Mucosa of gallbladder (tissue), 1 donor: ENCODE measurements at regions not wholly inside any gene's neighbourhood (a gene's known extent, or its start where the extent isn't known, plus 50 kb on each side); places are given as distances from the start of the nearest gene placed in this dataset.
A peak's percentile ranks its signal among the peaks of the same experiment; 100 is the strongest.
"Not testable (repeated sequence)": the region's sequence is repeated elsewhere in the genome, so short reads cannot be mapped to it uniquely, and the experiment has no call there.

ENCODE experiments used
- DNase-seq: peaks from one replicate; pipeline ENCODE4 v3.0.0-alpha.2; 2020; ENCODE audit warnings: low spot score
- donor health status: DM: no; HTN: no; CAD: no.

GRCh38 chr4:94014484-94015136 is 186.1 kb downstream of the ATOH1 start:
- DNase-seq: no peak

GRCh38 chr4:94015956-94016355 is 187.4 kb downstream of the ATOH1 start:
- DNase-seq: no peak

DNA sequence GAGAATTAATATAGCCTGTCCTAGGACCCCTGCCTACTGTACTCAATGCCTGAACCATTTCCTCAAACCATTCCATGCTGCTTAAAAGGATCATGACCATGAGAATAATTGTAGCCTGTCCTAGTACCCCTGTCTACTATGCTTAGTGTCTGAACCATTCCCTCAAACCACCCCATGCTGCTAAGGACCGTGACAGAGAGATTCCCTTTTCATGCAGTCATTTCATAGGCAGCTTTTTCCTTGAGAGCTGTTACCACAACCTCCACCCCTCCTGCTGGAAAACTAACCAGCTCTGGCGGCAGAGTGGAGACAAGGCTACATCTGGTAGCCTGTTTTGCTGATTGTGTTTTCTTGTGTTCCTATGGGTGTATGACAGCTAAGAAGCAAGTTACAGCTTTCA is 174.9 kb upstream of the SMARCAD1 start:
- no peak for DNase-seq

GRCh38 chr4:94036964-94037363 is 170.7 kb upstream of the SMARCAD1 start:
- DNase-seq: no peak

- DNase-seq: no peak
Measured at GRCh38 chr4:94038195-94038594, 169.5 kb upstream of the SMARCAD1 start.

DNA sequence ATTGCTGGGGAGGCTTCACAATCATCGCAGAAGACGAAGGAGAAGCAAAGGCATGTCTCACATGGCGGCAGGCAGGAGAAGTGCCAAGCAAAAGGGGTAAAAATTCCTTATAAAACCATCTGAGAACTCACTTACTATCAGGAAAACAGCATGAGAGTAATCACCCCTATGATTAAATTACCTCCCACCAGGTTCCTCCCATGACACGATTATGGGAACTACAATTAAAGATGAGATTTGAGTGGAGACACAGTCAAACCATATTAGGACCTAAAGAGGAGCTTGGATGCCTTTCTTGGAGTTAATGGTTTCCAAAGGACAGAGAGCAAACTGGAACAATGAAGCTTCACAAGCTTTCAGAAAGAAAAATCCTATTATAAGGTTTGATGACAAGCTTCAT is 168.4 kb upstream of the SMARCAD1 start:
- DNase-seq: no peak

GRCh38 chr4:94044471-94044870 is 163.2 kb upstream of the SMARCAD1 start:
- DNase-seq: not testable (repeated sequence)

GRCh38 chr4:94063084-94063483 is 144.6 kb upstream of the SMARCAD1 start:
- DNase-seq: no peak

DNA sequence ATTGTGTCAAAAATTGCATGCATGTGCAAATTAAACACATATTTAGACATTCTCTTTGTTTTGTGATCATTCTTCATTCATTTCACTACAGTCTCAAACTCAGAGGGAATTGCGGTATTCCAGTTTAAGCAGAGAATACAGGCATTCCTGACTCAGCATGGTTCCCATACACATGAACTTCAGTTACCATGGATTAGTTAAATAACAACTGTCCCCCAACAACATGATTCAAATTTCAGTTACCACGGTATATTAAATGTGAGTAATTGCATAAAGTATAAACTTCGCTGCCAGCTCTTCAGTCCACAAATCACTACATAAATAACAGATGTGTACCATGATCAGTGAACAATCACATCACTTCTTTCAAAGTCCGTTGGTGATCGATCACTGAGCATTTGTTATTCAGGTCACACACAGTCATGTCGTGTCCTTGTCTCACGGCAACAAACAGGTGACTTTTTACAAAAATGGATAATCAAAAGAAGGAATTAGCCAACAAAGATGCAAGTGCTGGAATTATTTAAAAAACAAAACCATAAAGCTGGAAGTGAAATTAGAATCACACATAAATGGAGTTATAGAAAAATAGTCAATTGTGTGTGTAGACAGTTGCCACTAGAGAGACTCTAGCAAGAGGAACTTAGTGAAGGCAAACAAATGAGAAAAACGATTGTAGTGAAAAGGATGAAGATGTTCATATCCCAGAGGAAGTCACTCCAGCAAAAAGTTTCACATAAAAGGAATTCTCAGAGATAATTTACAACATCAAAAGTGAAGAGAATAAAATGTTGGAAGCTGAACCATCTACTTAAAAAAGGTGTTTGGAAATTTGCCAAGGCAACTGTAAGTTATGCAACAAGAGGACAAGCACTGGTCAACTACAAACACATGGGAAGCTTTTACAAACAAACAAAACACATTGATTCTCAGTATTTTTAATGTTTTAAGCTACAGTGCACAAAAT is 138.6 kb upstream of the SMARCAD1 start:
- DNase-seq: no peak

DNA sequence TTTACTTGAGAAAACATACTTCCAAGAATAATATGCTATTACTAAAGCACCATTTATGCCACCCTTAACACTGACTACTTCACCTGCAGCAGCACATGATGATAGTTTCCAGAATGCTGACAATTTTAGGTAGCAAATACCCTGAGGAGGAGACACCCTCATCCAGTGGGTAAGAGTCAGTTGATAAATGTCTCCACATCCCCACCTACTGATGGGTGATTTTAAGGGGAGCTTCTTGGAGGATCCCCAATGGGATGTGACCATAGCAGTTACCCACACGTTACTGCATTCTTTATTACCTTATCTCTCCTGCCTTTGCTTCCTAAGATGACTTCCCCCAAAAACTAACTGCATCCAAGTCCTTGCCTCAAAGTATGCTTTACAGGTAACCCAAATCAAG is 131.2 kb upstream of the SMARCAD1 start:
- DNase-seq: no peak

DNA sequence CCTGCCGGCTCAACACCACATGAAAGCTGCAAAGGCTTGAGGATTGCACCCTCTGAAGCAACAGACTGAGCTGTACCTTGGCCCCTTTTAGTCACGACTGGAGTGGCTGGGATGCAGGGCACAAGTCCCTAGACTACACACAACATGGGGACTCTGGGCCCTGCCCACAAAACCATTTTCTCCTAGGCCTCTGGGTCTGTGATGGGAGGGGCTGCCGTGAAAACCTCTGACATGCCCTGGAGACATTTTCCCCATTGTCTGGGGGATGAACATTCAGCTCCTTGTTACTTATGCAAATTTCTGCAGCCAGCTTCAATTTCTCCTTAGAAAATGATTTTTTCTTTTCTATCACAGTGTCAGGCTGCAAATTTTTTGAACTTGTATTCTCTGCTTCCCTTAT is 123.5 kb upstream of the SMARCAD1 start:
- no peak for DNase-seq

GRCh38 chr4:94099141-94099540 is 108.5 kb upstream of the SMARCAD1 start:
- DNase-seq: not testable (repeated sequence)

DNA sequence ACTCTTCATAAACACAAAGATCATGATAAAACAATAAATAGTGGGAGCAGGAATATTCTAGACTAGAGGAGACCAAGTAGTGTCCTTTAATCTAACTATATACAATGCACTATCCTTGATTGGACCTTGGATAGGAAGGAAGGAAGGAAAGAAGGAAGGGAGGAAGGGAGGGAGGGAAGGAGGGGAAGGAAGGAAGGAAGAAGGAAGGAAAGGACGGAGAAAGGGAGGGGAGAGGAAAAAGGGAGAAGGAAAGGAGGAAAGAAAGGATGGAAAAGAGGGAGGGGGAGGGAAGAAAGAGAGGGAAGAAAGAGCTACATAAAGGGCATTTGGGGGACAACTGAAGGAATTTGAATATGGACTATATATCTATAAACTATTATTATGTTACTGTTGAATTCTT is 95.0 kb upstream of the SMARCAD1 start:
- DNase-seq: no peak

GRCh38 chr4:94115687-94116086 is 92.0 kb upstream of the SMARCAD1 start:
- DNase-seq: no peak

DNA sequence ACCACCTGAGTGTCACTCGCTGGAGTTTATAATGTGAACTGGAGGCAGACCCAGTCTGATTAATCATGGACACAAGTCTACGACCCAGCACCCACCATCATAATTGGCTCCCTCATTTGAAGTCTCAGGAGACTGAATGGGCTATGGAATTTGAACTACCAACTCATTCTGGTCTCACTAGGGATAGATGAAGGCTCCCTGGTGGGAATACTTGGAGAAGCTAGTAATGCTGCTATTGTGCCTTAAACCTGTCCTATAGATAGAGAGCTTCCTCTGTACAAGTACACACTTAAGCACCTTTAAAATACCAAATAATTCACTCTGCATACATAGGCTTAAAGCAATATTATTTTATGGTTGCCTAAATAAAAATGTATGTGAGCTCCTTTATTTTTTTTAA is 90.8 kb upstream of the SMARCAD1 start:
- DNase-seq: no peak

DNA sequence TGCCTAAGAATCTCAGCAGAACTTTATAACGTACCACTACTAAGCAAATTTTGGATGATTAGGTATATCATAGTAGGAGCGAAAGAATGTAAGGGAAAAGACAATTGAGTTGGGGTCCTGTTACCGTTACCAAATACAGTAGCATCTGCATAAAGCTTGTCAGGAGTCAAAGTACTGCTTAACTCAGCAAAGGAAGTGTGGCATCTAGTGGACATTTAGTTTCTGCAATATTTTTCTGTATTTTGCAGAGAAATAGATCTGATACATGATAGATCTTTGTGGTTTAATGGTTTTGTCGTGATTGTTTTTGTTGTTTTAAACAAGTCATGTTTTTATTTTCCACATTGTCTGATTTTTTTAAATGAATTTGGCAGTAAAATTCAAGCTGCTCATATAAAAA is 81.0 kb upstream of the SMARCAD1 start:
- DNase-seq: no peak

DNA sequence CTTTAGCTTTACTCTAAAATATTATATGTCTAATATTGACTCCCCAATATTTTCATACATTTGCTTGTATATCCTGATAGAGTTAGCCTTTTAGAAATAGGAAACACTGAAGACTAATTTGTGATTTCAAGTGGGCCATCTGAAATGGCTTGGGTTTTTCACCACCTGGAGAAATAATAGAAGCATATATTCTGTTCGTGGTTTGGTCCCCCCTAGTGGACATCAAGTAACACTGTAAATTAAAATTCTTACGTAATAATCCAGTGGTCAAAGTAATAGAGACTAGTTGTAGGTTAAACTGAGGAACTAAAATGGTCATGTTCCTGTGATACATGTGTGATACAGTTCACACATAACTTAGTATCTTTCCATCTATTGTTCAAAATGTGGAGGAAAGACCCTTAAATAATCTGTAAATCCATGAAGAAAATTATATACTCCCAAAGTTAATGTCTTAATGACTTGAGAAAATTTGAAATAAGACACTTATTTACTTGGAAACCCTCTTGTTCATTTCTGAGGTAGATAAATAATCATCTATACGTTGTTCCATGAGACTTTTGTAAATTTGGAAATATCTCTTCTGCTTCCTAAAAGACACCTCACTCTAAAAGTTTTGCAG is 79.8 kb upstream of the SMARCAD1 start:
- DNase-seq: no peak

DNA sequence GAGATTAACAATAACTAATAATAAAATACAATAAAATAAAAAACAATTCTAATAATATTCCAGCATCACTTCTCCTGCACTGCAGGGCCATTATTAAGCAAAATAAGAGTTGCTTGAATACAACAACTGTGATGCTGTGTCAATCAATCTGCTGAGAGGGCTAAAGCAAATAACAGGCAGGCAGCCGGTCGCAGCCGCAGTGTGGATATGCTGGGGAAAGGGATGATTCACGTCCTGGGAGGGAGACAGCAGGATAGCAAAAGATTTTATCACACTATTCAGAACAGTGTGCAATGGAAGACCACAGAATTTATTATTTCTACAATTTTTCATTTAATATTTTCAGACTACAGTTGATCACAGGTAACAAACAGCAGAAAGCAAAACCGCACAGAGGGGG is 76.5 kb upstream of the SMARCAD1 start:
- DNase-seq: no peak

- no peak for DNase-seq
Measured at GRCh38 chr4:94135701-94136100, 72.0 kb upstream of the SMARCAD1 start.

DNA sequence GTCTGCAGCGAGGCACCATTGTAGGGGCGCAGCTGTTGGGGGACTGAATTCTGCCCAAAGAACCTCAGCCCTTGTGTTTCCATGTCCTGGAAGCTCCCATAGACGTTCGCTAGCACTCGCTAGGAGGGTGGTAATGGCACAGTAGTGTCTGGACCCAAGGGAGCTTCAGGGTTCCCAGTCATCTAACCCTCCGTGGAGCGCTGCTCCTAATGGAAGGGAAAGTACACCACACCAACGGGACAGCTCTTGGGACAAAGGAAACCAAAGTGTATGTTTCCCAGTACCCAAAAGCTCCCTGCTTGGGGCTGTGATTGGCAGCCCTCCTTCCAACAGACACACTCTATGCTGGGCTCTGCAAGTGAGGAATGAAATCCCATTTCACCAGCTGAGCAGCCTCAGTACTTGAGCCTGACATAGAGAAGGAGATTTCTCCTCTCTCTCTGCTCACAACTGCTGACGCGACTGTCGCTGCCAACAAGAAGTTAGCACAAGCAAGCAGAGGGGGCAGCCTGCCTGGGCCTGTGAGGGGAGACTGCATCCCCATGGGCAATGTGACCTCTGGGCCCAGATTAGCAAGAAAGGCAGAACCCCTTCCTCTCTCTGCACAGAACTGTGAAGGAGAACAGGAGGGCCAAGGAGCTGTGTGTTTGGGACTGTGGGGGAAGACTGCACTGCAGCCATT is 67.6 kb upstream of the SMARCAD1 start:
- no peak for DNase-seq

DNA sequence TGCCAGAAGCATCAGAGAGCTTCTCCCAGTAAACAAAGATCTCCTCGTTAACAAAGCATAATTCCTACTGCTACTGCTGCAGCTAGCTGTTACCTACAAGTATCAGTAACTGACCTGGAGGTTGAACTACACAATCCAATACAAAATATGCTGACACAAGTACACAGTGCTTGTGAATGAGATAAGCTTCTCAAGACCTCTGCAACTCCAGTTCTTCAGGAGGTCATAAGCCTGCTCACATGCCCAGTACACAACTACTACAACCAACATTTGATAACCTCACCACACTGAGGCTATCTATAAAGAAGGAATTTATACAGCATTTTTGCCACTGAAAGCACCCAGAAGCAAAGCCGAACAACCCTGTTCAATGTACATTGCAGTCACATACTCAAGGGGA is 66.7 kb upstream of the SMARCAD1 start:
- no peak for DNase-seq

DNA sequence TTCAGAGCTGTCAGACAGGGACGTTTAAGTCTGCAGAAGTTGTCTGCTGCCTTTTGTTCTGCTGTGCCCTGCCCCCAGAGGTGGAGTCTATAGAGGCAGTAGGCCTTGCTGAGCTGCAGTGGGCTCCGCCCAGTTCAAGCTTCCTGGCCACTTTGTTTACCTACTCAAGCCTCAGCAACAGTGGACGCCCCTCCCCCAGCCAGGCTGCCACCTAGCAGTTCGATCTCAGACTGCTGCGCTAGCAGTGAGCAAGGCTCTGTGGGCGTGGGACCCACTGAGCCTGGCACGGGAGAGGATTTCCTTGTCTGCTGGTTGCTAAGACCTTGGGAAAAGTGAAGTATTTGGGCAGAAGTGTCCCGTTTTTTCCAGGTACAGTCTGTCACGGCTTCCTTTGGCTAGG is 59.6 kb upstream of the SMARCAD1 start:
- peak; percentile 91 for DNase-seq
